Esophagus mucosa (tissue), 1 donor: ENCODE measurements at regions not wholly inside any gene's neighbourhood (a gene's known extent, or its start where the extent isn't known, plus 50 kb on each side); places are given as distances from the start of the nearest gene placed in this dataset.

Experiments used
- ATAC-seq: fragments of 200-7000 bp; cut with Tn5 transposase; one replicate; pipeline ENCODE4 v1.9.1; 2020
- donor health status: DM: yes; HTN: yes; CAD: no.

DNA sequence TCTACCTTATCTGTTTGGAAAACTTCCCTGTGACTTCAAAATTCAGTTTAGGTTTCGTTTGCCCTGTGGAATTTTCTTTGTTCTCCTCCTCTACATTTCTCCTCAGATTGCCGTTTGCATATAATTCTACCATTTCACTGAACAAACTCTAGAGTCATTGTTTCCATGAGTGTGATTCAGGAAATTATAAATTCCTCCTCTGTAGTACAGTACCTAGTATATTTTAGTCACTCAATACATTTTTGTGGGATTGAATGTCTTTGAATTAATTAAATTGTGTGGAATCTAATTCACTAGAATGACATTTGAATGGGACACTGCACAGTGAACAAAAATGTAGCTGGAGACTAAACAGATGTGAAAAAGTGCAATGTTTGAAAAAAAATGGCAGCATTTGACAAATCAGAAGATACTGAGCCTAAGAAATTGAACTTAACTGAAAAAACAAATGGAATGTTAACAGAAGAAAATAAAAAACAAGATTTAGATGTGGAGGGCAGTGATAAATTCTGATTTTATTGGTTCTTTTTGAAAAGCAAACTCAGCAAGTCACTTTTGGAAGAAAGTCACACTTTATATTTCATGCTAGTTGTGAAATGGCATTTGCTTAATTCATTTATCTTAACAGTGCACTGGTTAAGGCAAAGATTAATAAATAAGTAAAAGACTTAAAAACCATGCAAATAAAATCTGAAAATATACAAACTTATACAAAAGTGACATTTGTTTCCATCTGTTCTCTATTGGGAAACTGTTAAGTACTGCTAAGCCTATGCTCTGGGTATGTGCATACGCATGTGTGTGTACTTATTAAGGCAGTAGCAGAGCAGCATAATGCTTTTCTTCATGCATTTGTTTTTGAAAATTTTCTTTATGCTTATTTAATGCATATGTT lies 512.3 kb downstream of the FAT4 start:
- ATAC-seq: no peak

DNA sequence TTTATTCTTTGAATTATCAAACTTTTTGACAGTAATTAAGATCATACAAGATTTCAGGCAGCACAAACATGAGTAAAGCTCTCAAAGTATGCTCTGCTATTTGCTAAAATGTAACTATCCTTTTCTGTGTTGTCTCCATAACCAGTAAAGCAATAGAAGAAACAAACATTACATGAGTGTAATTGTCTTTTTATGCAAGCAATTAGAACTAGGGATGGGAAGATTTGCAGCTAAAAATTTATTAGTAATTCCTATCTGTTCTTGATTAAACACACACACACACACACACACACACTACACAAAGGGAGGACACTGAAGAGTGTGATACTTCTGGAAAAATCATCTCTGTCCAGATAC lies 512.9 kb downstream of the FAT4 start:
- no peak for ATAC-seq

DNA sequence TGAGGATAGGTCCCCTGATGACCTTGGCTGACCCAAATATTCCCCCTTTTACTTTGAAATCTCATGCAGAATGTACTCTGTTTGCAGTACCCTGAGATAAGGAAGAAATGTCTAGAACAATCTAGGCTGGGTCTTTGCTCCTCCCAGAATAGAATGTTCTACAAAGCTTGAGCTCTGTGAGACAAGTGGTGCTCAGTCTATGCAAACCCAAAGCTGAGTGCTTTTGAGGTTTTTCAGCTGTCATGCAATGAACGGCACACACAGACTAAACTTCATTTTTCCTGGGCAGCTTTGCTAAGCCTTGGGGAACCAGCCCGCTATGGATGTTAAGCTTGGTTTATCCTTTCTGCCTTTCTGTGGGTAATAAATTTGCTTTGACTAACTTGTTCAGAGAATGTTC lies 513.6 kb downstream of the FAT4 start:
- ATAC-seq: no peak

DNA sequence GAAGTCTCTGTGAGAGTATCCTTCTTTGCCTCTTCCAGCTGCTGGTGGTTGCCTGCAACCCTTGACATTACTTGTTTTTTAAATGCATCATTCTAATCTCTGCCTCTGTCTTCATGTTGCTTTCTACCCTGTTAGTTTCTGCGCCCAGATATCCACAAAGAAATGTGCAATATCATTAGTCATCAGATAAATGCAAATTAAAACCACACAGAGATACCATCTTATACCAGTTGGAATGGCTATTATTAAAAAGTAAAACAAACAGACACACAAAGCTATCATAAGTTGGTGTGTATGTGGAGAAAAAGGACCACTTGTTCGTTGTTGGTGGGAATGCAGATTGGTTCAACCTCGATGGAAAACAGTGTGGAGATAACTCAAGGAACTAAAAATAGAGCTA lies 517.4 kb downstream of the FAT4 start:
- ATAC-seq: no peak

DNA sequence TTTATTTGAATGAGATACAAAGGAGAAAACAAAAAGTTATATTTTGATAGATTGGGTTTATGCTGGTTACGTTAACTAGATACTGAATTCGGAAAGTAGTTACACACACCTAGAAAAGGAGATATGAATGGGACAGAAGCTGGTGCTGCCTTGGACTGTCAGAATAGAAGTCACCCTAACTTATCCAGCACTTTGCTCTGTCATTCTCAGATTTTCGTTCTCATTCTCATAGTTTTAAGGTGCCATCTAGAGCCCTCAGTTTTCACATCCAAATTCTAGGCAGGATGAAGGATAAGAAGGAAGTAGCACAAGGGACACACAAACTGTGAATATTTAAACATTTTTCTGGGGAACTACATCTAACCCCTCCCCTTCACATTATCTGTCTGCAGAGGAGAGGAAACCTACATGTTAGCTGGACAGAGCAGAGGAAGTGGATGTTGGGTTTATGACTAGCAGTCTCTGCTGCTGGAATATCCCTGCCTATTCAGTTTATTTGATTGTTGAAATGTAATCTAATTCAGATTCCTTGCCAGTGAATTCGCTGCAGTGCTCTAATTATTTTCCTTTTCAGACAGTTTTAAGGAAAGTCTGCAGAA lies 521.9 kb downstream of the FAT4 start:
- no peak for ATAC-seq

DNA sequence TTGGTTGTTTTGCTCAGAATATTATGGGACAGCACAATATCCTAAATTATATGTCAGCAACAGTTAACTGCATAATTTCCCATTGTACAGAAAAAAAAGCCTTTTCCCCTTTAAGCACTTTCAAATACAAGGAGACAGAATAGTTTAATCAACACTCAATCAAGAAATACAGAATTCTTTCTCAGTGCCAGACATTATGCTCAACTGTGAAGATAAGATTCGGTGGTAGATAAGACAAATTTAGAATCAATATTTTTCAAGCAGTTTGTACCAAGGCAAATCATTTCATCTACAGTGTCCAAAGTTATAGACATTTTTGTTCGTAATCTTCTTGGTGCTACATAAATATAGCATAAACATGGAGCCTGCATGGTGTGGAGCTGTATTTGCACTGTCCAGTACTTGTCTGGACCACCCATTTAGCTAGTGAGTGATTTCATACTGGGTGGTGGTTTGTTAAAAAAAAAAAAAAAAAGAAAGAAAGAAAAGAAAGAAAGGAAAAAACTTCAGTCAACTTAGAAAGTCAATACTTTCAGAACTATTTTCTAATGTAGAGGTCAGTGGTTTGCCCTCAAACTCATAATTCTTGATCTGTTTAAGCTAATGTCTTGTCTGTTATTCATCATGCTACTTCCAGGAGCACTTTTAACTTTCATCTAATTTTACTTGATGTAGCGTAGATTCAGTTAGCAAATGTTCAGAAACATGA lies 522.9 kb downstream of the FAT4 start:
- no peak for ATAC-seq

DNA sequence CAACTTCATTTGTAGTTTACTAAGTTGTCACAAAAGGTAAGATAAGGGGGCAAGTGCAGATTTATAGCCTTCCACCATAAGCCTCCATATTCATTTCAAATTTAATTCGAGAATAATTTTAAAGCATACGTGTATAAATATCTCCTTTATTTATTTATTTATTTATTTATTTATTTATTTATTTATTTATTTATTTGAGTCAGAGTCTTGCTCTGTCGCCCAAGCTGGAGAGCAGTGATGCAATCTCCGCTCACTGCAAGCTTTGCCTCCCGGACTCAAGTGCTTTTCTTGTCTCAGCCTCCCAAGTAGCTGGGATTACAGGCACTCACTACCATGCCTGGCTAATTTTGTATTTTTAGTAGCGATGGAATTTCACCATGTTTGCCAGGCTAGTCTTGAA lies 523.4 kb downstream of the FAT4 start:
- no peak for ATAC-seq

DNA sequence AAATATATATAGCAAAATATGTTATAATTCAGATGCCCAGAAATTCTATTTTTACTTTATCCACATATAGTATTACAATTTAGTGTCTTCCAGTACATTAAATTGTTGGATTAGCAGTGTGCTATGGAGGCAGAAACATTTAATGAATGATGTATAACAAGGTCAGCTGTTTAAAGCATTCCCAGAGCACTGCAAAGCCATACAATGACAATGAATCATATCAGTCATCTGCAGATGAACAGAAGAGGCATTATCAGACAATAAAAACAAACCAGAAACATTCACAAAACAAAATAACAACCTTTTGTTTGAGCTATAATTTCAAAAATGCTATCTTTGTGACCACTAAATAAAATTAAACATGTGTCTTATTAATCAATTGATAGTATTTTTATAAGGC lies 524.2 kb downstream of the FAT4 start:
- ATAC-seq: no peak

DNA sequence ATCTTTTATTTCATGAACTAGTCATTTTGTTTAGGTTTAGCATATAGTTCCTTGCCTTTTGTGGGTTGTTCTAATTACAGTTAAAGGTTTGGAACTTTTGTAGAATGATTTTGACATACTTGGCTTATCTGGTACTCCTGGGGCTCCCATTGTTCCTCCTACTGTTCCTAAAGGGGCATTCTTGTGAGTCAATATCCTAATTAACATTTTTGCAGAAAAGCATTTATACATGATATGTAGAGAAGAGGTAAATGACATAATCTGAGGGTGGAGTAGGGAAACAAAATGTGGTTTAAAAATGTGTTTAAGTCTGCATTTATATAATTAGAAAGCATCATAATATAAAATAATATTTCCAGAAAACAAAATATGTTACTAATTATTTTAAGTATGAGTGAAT lies 529.2 kb downstream of the FAT4 start:
- no peak for ATAC-seq

DNA sequence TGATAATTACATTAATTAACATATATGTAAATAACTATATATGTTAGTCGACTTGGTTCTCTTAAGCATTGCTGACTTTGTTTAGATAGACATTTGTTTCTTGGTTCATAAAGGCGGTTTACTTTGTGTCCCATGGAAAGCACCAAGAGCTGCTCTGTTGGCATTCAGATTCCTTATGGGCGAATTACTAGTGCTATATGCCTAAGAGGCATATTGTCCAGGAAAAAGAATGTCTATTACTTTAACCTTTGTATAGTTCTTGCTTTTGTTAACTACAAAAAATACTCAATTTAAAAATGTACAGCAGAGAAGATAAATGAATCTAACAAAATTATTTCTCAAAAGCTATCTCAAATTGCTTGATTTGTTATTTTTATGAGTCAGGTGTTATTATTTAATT lies 532.8 kb downstream of the FAT4 start:
- no peak for ATAC-seq

DNA sequence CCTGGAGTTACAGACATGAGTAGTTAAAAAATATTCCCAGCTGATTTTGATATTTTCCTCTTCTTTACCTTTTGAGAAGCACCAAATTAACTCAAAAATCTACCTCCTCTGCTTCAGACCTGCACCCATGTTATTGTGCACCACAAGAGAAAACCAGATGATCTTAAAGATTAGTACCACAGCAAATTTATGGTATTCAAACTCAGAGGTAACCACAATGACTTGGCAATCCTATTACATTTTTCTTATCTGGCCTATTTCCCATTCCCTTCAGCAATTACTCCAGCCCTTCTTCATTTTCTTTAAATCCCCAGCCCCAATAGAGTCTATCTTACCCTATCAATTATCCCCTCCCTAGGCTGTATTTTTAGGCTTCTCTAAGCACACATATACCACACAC lies 535.1 kb downstream of the FAT4 start:
- ATAC-seq: no peak

DNA sequence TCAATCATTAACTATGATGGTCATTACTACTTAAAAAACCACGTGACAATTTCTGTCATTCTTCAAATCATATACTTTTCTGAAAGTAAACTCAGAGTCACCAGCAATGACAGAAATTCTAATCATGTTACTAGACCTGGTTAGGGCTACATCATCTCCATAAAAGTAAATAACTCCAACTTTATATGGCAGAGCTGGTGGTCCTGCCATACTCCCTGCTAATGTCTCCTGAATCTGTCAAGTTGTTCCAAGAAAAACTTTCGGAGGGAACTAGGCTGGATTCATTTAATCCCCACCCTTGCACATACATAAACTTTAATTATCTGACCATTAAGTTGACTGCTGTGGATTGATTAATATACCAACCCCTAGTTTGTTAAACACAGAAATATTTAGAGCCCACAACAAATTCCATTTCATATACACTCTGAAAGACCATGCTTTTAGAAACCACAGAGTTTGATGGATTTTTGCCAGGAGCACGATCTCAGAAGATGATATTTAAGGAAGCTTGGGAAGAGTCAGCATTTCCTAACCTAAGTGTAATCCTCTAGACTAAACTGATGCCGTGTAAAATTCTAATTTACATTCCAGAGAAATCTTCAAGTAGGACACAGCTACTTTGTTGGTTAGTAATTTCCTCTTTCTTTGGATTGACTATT lies 577.0 kb downstream of the FAT4 start:
- no peak for ATAC-seq

DNA sequence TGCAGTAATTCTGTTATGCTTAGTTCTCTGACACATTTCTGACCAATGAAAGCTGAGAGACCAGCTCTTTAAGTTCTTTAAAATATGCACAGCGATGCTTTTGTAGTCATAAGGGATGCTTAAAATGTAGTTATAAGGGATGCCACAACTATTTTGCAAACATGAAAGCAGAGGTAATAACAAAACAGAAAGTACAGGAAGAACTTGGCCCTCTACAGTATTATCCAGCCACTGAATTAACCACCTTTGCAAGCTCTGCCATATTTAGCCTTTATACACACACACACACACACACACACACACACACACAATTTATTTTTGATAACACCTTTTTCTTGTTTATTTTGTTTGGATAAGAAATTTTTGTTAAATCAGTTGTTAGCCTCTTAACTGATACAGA lies 590.0 kb downstream of the FAT4 start:
- ATAC-seq: no peak

DNA sequence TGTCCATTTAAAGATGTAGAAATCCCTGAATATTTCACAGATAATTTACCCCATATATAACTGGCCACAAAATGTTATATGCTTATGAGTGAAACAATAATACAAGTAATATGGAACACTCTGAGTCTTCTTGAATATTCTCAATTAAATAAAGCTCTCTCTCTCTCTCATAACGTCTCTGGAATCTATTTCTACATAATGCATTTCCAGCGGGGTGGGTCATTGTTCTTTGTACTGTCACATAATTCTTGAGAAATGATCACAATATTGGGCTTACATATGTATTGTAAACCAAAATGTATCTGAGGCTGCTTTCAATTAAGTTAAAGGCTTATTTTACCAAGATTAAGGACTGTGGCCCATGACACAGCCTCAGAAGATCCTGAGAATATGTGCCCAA lies 596.3 kb downstream of the FAT4 start:
- ATAC-seq: no peak

DNA sequence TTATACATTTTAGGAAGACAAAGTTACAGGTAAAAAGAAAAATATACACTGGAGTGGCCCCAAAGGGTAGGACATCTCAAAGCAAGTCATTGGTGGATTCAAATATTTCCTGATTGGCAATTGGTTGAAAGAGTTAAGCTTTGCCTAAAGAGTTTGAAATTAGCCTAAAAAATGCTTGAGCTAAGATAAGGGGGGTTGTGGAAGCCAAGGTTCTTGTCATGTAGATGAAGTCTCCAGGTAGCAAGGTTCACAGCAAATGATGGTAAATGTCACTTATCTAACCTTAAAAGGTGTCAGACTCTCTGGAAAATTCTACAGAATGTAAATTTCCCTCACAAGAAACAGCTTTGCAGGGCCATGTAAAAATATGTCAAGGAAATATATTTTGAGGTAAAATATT lies 596.7 kb downstream of the FAT4 start:
- no peak for ATAC-seq

DNA sequence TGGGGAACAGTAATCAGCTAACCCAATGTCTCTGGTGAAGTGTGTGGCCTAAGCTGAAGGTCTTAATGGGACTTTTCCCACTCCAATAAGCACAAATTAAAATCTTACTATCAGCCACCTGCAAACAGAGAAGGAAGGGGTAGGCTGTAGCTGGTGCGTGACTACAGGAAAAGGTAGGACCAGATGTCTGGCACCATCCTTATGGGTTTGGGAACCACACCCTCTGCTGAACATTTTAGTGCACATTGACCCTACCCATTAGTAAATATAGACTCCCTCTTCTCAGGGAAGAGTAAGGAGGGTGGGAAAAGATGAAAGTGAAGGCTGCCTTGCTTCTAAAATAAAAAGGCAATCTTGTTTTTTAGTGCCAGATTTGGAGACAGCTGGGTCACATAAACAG lies 602.8 kb downstream of the FAT4 start:
- ATAC-seq: no peak

DNA sequence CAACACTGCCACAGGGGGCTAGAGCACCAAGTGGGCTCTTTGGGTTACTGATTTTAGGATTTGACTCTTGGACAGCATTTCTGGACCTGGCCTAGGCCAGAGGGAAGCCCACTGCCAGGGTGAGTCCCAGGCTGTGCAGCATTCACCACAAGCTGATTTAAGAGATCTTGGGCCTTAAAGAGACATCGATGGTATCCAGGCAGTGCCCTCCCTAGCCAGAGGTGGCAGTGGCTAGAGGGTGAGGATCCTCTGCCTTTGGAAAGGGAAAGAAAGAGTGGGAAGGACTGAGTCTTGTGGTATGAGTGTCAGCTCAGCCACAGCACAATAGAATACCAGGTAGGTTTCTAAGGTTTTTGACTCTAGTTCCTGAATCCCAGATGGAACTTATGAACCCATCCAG lies 613.9 kb downstream of the FAT4 start:
- ATAC-seq: no peak

DNA sequence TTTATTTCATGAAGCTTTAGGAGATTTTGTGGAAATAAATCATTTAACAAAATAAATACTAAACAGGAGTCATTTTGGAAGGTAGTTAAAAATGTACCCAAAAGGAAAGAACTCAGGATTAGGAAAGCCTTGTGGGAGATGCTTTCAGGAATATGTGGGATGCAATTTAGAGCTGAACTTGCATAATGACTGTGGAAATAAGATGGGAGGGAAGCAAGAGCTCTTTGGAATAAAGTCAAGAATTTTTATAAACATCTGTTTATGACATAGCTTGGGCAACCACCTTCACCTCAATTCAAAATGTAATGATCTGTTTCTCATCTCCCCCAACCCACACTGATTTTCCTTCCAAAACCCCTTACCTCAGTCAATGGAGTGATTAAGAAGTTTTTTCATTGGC lies 623.8 kb downstream of the FAT4 start:
- ATAC-seq: no peak

DNA sequence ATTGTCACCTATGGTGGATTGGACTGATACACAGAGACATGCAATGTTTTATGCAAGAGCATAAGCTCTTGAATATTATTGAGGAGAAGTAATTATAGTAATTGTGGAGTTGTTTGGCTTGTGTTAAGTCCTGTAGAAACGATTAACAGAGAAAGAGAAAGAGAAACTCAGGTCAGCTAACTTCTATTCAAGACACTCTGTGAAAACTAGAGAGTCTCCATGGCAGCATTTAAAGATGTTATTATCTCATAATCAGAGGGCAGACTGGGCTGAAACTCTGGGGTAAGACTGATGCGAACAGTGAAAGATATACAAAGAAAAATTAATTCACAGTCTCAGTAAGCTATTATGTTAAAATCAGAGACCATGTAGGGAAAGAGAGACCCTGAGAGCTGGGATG lies 625.7 kb downstream of the FAT4 start:
- ATAC-seq: no peak

DNA sequence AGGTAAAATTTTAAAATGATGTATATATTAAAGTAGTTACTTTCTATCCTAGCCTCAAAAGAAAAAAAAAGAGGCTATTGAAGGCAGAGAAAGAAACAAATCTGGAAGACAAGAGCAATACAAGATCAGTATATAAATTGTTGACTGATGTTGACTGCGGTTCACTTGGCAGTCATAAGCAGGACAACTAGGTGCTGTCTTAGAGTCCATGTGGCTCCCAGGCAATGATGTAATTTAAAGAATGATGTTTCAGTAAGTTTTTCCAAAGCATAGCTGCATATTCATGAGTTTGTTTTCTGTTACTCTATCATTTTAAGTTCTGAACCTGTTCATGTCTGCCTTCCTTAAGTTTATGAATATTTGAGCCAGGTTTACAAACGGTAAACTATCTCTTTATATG lies 630.2 kb downstream of the FAT4 start:
- ATAC-seq: no peak

DNA sequence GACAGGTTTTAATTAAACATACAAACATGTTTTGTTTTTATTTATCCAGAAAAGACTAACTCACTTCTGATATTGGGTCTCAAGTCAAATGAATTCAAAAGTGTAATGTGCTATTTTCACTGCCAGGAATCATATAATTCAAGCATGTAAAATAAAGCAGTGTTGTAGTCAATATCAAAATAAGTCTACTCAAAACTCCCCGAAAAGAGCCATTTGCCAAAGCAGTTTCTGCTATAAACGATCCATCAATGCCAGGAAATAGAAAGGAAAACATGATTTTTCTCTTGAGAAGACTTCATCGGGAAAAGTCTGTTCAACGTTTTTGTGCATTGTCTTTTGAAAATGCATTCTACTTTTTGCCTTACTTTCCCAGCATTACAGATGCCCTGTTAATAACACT lies 633.3 kb downstream of the FAT4 start:
- ATAC-seq: no peak

DNA sequence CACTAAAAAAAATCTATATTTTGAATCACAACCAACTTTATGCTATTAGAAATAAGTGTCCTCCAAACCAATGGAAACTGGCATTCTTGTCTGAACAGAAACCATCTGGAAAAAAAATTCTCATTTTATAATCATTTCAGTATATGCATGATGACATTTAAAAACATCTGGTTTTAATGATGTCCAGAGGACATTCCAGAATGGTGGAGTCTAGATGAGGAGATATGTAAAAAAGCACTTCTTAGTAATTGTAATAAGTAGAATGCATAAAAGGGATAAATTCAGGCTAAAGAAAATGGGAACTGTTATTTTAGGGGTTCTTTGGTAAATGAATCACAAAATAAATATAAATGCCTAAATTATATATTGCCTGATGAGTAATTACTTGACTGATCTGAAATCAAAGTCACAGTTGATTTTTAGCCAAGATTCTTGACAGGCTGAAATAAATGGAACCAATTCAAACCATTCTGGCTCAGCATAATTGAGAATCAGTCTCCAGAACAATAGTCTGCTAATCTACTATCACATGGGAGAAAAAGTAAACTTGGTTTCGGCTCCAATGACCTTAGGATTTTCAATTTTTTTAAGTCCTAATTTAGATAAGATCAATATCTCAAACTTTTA lies 636.6 kb downstream of the FAT4 start:
- no peak for ATAC-seq

DNA sequence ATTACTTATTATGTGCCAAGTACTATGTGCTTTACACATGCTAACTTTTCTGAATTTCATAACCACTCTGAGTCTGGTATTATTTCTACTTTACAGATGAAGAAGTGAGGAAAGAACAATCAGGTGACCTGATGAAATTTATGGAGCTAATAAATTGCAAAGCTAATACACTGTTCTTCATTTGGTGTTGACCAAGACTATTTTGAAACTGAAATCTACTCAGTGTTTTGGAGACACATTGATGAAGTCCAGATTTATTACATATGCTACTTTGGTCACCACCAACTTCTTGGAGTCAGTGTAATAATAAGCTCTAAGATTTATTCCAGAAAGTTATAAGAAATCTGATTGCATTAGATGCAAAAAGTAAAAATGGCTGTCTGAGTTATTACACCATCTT lies 637.9 kb downstream of the FAT4 start:
- ATAC-seq: no peak
